IMR-90 (cell line): ENCODE measurements at regions not wholly inside any gene's neighbourhood (a gene's known extent, or its start where the extent isn't known, plus 50 kb on each side); places are given as distances from the start of the nearest gene placed in this dataset.
"Not testable (repeated sequence)": the region's sequence is repeated elsewhere in the genome, so short reads cannot be mapped to it uniquely, and the experiment has no call there.

Experiments used
- ATAC-seq: fragments of 200-7000 bp; cut with Tn5 transposase; 2 replicates; pipeline ENCODE4 v1.9.1; 2020; ENCODE audit warnings: low read depth, mild to moderate bottlenecking, moderate library complexity
- BruUV-seq: library from RNA; stranded (reverse); fragments of 400-500 nt; replicated peaks from 2 replicates; lab custom pipeline; 2021; lab: Mats Ljungman, UMichigan
- CTCF ChIA-PET: fragments of 300-600 bp; formaldehyde crosslinking; extraction: SDS; loops from one replicate; lab custom pipeline; 2021; ENCODE audit warnings: antibody characterized with exemption; lab: Yijun Ruan, JAX
- POLR2A ChIA-PET: fragments of 300-600 bp; sonication (Branson Sonifier 250); formaldehyde crosslinking; loops from one replicate; lab custom pipeline; 2022; ENCODE audit warnings: antibody characterized with exemption; ENCODE audit not compliant: unreplicated experiment; lab: Charles Lee
- DNase-seq: peaks from one replicate; pipeline ENCODE4 v3.0.0; 2013
- H2AFZ ChIP-seq: replicated peaks from 2 replicates; pipeline ENCODE3; 2013; ENCODE audit warnings: low read length, mild to moderate bottlenecking; ENCODE audit not compliant: poor library complexity
- H2AK5ac ChIP-seq: 2 replicates; pipeline ENCODE4 v1.6.1; 2013; ENCODE audit warnings: low read depth, low read length, inconsistent platforms
- H2AK9ac ChIP-seq: replicated peaks from 2 replicates; pipeline ENCODE3; 2013; ENCODE audit warnings: mild to moderate bottlenecking, low read depth, low read length, moderate library complexity; ENCODE audit not compliant: poor library complexity
- H2BK120ac ChIP-seq: 2 replicates; pipeline ENCODE4 v1.6.1; 2013; ENCODE audit warnings: low read depth, low read length, inconsistent platforms
- H2BK15ac ChIP-seq: 3 replicates; pipeline ENCODE4 v1.6.1; 2013; ENCODE audit warnings: low read depth, low read length, inconsistent platforms
- H2BK20ac ChIP-seq: 2 replicates; pipeline ENCODE4 v1.6.1; 2013; ENCODE audit warnings: low read depth, mild to moderate bottlenecking, inconsistent platforms, low read length, moderate library complexity
- H2BK5ac ChIP-seq: 2 replicates; pipeline ENCODE4 v1.6.1; 2013; ENCODE audit warnings: mild to moderate bottlenecking, low read depth, low read length, inconsistent platforms; ENCODE audit not compliant: poor library complexity, severe bottlenecking
- H3K14ac ChIP-seq: replicated peaks from 2 replicates; pipeline ENCODE4 v1.6.1; 2013; ENCODE audit warnings: low read depth, low read length, inconsistent platforms
- H3K18ac ChIP-seq: 2 replicates; pipeline ENCODE4 v1.6.1; 2013; ENCODE audit warnings: low read depth, low read length, control low read depth
- H3K23ac ChIP-seq: 2 replicates; pipeline ENCODE4 v1.6.1; 2013; ENCODE audit warnings: low read depth, low read length, inconsistent platforms
- H3K27ac ChIP-seq: 2 replicates; pipeline ENCODE4 v1.5.1; 2013; ENCODE audit warnings: mild to moderate bottlenecking, control low read depth, low read length; ENCODE audit not compliant: insufficient read depth
- H3K27me3 ChIP-seq: 2 replicates; pipeline ENCODE4 v1.6.1; 2013; ENCODE audit warnings: low read length; ENCODE audit not compliant: control insufficient read depth, insufficient read depth
- H3K36me3 ChIP-seq: 2 replicates; pipeline ENCODE4 v1.6.1; 2013; ENCODE audit warnings: low read length, mixed read lengths; ENCODE audit not compliant: control insufficient read depth, insufficient read depth
- H3K4ac ChIP-seq: 2 replicates; pipeline ENCODE4 v1.6.1; 2013; ENCODE audit warnings: low read depth, low read length, inconsistent platforms
- H3K4me1 ChIP-seq: 2 replicates; pipeline ENCODE4 v1.6.1; 2013; ENCODE audit warnings: low read length, mixed read lengths; ENCODE audit not compliant: control insufficient read depth, insufficient read depth
- H3K4me2 ChIP-seq: 2 replicates; pipeline ENCODE4 v1.6.1; 2013; ENCODE audit warnings: low read depth, mild to moderate bottlenecking, control low read depth, low read length, moderate library complexity
- H3K4me3 ChIP-seq: 2 replicates; pipeline ENCODE4 v1.5.1; 2013; ENCODE audit warnings: low read depth, mild to moderate bottlenecking, control low read depth, low read length, moderate library complexity; ENCODE audit not compliant: insufficient read depth
- H3K56ac ChIP-seq: 2 replicates; pipeline ENCODE4 v1.6.1; 2013; ENCODE audit warnings: low read length, inconsistent platforms; ENCODE audit not compliant: insufficient read depth; ENCODE audit errors: extremely low read depth
- H3K79me1 ChIP-seq, 2 experiments: 2 replicates each; pipeline ENCODE4 v1.6.1; 2013; ENCODE audit warnings: low read length in 2 of 2, inconsistent platforms in 1 of 2, low read depth in 1 of 2
- H3K9ac ChIP-seq: 2 replicates; pipeline ENCODE4 v1.6.1; 2013; ENCODE audit warnings: low read depth, low read length, control low read depth
- H3K9me1 ChIP-seq: 2 replicates; pipeline ENCODE4 v1.6.1; 2013; ENCODE audit warnings: low read length, inconsistent platforms; ENCODE audit not compliant: insufficient read depth
- H3K9me3 ChIP-seq: 2 replicates; pipeline ENCODE4 v1.6.1; 2013; ENCODE audit warnings: low read length; ENCODE audit not compliant: control insufficient read depth, insufficient read depth
- H4K20me1 ChIP-seq: 2 replicates; pipeline ENCODE4 v1.6.1; 2013; ENCODE audit warnings: low read length, inconsistent platforms; ENCODE audit not compliant: insufficient read depth
- H4K5ac ChIP-seq: 2 replicates; pipeline ENCODE4 v1.6.1; 2013; ENCODE audit warnings: mild to moderate bottlenecking, low read depth, low read length, control low read depth
- H4K8ac ChIP-seq, 2 experiments: 2 replicates each; pipeline ENCODE4 v1.6.1; 2013; ENCODE audit warnings: low read depth in 2 of 2, low read length in 2 of 2, control low read depth in 1 of 2, inconsistent platforms in 1 of 2
- H4K91ac ChIP-seq: 2 replicates; pipeline ENCODE4 v1.6.1; 2013; ENCODE audit warnings: low read depth, low read length, inconsistent platforms; ENCODE audit not compliant: insufficient read depth
- WGBS, 2 experiments: methylation state at CpG; one replicate each; pipeline versions ENCODE4 v1.1.5 to v1.1.7; 2013; ENCODE audit warnings: missing lambda C conversion rate in 2 of 2; ENCODE audit not compliant: insufficient read length in 1 of 2; ENCODE audit errors: extremely low coverage in 2 of 2; 5-methylcytosine and 5-hydroxymethylcytosine counted together
- dilution Hi-C: fragments of 300-500 bp; cut with HindIII; formaldehyde crosslinking; loops from one replicate; pipeline ENCODE4 v1.14.3; 2018; ENCODE audit warnings: low sequenced_read_pairs; ENCODE audit not compliant: unreplicated experiment
- in situ Hi-C: fragments of 300-500 bp; cut with MboI; formaldehyde crosslinking; loops from 3 replicates; pipeline ENCODE4 v1.14.3; 2019; ENCODE audit warnings: low sequenced_read_pairs, inconsistent platforms, mixed read lengths
- intact Hi-C: fragments of 100-400 bp; cut with micrococcal nuclease; formaldehyde crosslinking; loops from 2 replicates; pipeline ENCODE4 v1.10.0; 2022

GRCh38 chr14:49031710-49032109, 554.5 kb downstream of the RPS29 start:
- no CpG with 5 or more reads among the region's 6 CpGs for WGBS, 2 experiments
- H4K91ac ChIP-seq, dilution Hi-C loops: not testable (repeated sequence)

More at GRCh38 chr14:49031710-49032109, 554.5 kb downstream of the RPS29 start:
- H3K18ac ChIP-seq, DNase-seq, BruUV-seq, ATAC-seq, intact Hi-C loops, H2AK5ac ChIP-seq, H3K9me1 ChIP-seq, in situ Hi-C loops, H2AFZ ChIP-seq, H3K23ac ChIP-seq, H3K4me1 ChIP-seq, H3K9ac ChIP-seq, H2BK20ac ChIP-seq, H3K9me3 ChIP-seq, H3K36me3 ChIP-seq, H3K4me2 ChIP-seq, CTCF ChIA-PET, H4K8ac ChIP-seq, H4K5ac ChIP-seq, H2BK15ac ChIP-seq, H3K14ac ChIP-seq, H3K4me3 ChIP-seq, H2AK9ac ChIP-seq, H3K79me1 ChIP-seq, H3K56ac ChIP-seq, H2BK120ac ChIP-seq, H3K27me3 ChIP-seq, H2BK5ac ChIP-seq, H3K4ac ChIP-seq, H4K20me1 ChIP-seq, POLR2A ChIA-PET, H3K27ac ChIP-seq: not testable (repeated sequence)
